SK-N-SH treated with all-trans-retinoic acid at 6 μM for 48 hours (cell line): ENCODE measurements at regions not wholly inside any gene's neighbourhood (a gene's known extent, or its start where the extent isn't known, plus 50 kb on each side); places are given as distances from the start of the nearest gene placed in this dataset.

Experiments
- ATAC-seq: fragments of 200-7000 bp; cut with Tn5 transposase; 3 replicates; pipeline ENCODE4 v1.9.1; 2020; ENCODE audit warnings: mild to moderate bottlenecking, moderate library complexity
- ARNTL ChIP-seq: fragments of 450-650 bp; formaldehyde crosslinking; IDR thresholded peaks from 2 replicates; pipeline ENCODE4 v1.5.0; 2020; ENCODE audit warnings: low read depth, mild to moderate bottlenecking, moderate library complexity, borderline replicate concordance
- CSDC2 ChIP-seq: fragments of 250-450 bp; sonication (Bioruptor Pico); IDR thresholded peaks from 2 replicates; pipeline ENCODE4 v1.5.0; 2020; ENCODE audit warnings: mild to moderate bottlenecking, moderate library complexity
- CSRNP3 ChIP-seq: fragments of 250-450 bp; sonication (Bioruptor Pico); IDR thresholded peaks from 2 replicates; pipeline ENCODE4 v1.5.1; 2021; ENCODE audit warnings: mild to moderate bottlenecking, moderate library complexity
- GLIS3 ChIP-seq: fragments of 250-450 bp; sonication (Bioruptor Pico); IDR thresholded peaks from 2 replicates; pipeline ENCODE4 v1.5.0; 2020; ENCODE audit warnings: mild to moderate bottlenecking, moderate library complexity
- ISL1 ChIP-seq: fragments of 250-450 bp; sonication (Bioruptor Pico); IDR thresholded peaks from 2 replicates; pipeline ENCODE4 v2.1.2; 2022; ENCODE audit warnings: mild to moderate bottlenecking, moderate library complexity
- OSR1 ChIP-seq: fragments of 250-450 bp; sonication (Bioruptor Pico); IDR thresholded peaks from 2 replicates; pipeline ENCODE4 v1.8.0; 2022; ENCODE audit warnings: moderate library complexity, mild to moderate bottlenecking, inconsistent platforms
- TCF4 ChIP-seq: fragments of 250-450 bp; sonication (Bioruptor Pico); IDR thresholded peaks from 2 replicates; pipeline ENCODE4 v1.8.0; 2021; ENCODE audit warnings: mild to moderate bottlenecking, moderate library complexity, borderline replicate concordance
- TOX ChIP-seq: fragments of 250-450 bp; sonication (Bioruptor Pico); IDR thresholded peaks from 2 replicates; pipeline ENCODE4 v1.8.0; 2021; ENCODE audit warnings: mild to moderate bottlenecking, moderate library complexity, borderline replicate concordance
- TSHZ2 ChIP-seq: fragments of 250-450 bp; sonication (Bioruptor Pico); IDR thresholded peaks from 2 replicates; pipeline ENCODE4 v1.5.0; 2020; ENCODE audit warnings: mild to moderate bottlenecking, moderate library complexity
- ZC3H10 ChIP-seq: fragments of 250-450 bp; sonication (Bioruptor Pico); IDR thresholded peaks from 2 replicates; pipeline ENCODE4 v1.5.1; 2021; ENCODE audit warnings: mild to moderate bottlenecking, moderate library complexity
- ZFP30 ChIP-seq: fragments of 450-650 bp; formaldehyde crosslinking; IDR thresholded peaks from 2 replicates; pipeline ENCODE4 v1.5.0; 2022; ENCODE audit warnings: mild to moderate bottlenecking, moderate library complexity
- ZNF565 ChIP-seq: fragments of 450-650 bp; formaldehyde crosslinking; conservative IDR thresholded peaks from 2 replicates; pipeline ENCODE4 v1.5.0; 2020; ENCODE audit warnings: low read depth, mild to moderate bottlenecking, moderate library complexity
- ZNF70 ChIP-seq: fragments of 450-650 bp; formaldehyde crosslinking; IDR thresholded peaks from 2 replicates; pipeline ENCODE4 v1.5.0; 2020; ENCODE audit warnings: mild to moderate bottlenecking, moderate library complexity
- ZNF8 ChIP-seq: fragments of 450-650 bp; formaldehyde crosslinking; IDR thresholded peaks from 2 replicates; pipeline ENCODE4 v1.5.0; 2020; ENCODE audit warnings: mild to moderate bottlenecking, moderate library complexity
- TF ChIP-seq, protein P1 (sequence below): fragments of 250-450 bp; sonication (Bioruptor Pico); IDR thresholded peaks from 2 replicates; pipeline ENCODE4 v1.5.1; 2020; ENCODE audit warnings: low read depth, mild to moderate bottlenecking, moderate library complexity

DNA sequence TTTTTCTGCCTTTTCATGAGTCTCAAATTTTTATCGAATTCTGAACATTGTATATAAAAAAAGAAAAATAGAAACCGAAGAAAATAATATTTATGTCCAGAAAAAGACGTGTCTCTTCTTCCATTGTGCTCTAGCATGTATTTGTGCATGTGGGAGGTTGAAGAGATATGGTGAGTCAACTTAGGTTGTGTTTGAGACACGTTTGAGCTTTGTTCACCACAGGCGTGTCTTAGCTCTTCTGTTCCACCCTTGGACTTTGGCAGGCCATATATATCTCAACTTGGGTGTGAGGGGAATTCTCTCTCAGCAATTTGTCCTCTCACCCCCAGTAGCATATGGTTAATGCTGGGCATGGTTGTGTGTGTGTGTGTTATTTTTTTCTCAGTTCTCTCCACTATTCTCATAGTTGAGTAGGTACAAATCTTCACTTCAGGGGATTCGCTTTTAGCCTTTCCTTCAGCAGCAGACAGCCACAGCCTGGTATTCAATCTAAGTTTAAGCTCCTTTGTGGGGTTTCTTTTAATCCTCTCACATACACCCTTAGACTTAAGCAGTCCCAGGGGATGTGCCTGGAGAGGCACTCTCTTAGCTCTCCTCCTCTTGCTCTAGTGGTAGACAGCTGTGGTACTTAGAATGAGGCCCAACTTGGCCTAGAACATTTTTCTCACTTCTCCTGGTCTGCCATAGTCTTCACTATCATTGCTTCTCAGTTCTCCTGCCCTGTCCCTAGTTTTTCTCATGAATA is 286.5 kb upstream of the RBMS3 start:
- TF ChIP-seq TSHZ2 (CRISPR knock-in tag) (no peak), ARNTL (no peak), ZFP30 (CRISPR knock-in tag) (no peak), ZC3H10 (CRISPR knock-in tag) (no peak), ZNF70 (CRISPR knock-in tag) (no peak), TCF4 (CRISPR knock-in tag) (no peak), GLIS3 (no peak)
- ATAC-seq, result no peak

GRCh38 chr3:29004885-29005599 is 275.8 kb upstream of the RBMS3 start:
- no peak for TF ChIP-seq TOX (CRISPR knock-in tag)
- TF ChIP-seq TSHZ2 (CRISPR knock-in tag), result no peak
- no peak for TF ChIP-seq OSR1 (CRISPR knock-in tag)
- TF ChIP-seq ZNF565 (CRISPR knock-in tag), result no peak
- TF ChIP-seq GLIS3, result no peak
- TF ChIP-seq ARNTL, result no peak
- TF ChIP-seq, protein P1, sequence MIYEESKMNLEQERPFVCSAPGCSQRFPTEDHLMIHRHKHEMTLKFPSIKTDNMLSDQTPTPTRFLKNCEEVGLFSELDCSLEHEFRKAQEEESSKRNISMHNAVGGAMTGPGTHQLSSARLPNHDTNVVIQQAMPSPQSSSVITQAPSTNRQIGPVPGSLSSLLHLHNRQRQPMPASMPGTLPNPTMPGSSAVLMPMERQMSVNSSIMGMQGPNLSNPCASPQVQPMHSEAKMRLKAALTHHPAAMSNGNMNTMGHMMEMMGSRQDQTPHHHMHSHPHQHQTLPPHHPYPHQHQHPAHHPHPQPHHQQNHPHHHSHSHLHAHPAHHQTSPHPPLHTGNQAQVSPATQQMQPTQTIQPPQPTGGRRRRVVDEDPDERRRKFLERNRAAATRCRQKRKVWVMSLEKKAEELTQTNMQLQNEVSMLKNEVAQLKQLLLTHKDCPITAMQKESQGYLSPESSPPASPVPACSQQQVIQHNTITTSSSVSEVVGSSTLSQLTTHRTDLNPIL (CRISPR knock-in tag), result no peak
- ATAC-seq, result no peak

DNA sequence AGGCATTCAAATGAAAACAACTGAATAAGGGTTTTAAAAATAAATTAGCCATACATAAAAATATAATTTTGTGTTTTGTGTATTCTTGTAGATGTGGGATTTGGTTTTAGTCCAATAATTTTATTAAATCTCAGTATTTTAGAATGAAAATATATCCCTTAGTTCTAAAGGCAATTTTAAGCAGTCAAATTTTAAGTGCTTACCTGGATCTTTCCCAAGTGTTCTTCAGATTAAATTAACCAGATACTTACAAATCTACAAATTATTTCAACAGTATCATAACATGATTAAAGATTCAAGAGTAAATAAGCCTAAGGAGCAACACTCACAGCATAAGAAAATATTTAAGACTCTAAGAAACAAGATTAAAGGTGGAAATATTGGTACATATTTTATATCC is 275.0 kb upstream of the RBMS3 start:
- no peak for ATAC-seq
- TF ChIP-seq TCF4 (CRISPR knock-in tag) (no peak), CSDC2 (CRISPR knock-in tag) (no peak), CSRNP3 (no peak), ZNF8 (CRISPR knock-in tag) (no peak), TOX (CRISPR knock-in tag) (no peak), ZFP30 (CRISPR knock-in tag) (no peak), TSHZ2 (CRISPR knock-in tag) (no peak), ISL1 (CRISPR knock-in tag) (peak; percentile 91)
